SK-N-SH (cell line): ENCODE measurements at regions not wholly inside any gene's neighbourhood (a gene's known extent, or its start where the extent isn't known, plus 50 kb on each side); places are given as distances from the start of the nearest gene placed in this dataset.

Experiments used
- CTCF ChIA-PET: fragments of 300-600, 350-600 bp; formaldehyde crosslinking; extraction: SDS; loops from one replicate; lab custom pipeline; 2021; lab: Yijun Ruan, JAX
- POLR2A ChIA-PET: fragments of 350-600 bp; sonication (Branson Sonifier 250); formaldehyde crosslinking; extraction: SDS; loops from one replicate; lab custom pipeline; 2020; ENCODE audit warnings: antibody characterized with exemption, inconsistent platforms; lab: Yijun Ruan, JAX
- DNase-seq: peaks from one replicate; pipeline ENCODE4 v3.0.0; 2012
- H2AFZ ChIP-seq: fragments of 200-600 bp; sonication (generic); 2 replicates; pipeline ENCODE4 v1.8.1; 2016; ENCODE audit warnings: antibody characterized with exemption, mild to moderate bottlenecking, low read depth
- H3F3A ChIP-seq: fragments of 200-600 bp; sonication (generic); replicated peaks from 2 replicates; pipeline ENCODE3; 2016; ENCODE audit warnings: antibody characterized with exemption, mild to moderate bottlenecking; ENCODE audit not compliant: insufficient read depth
- H3K27ac ChIP-seq, 2 experiments: fragments of 200-500 bp in 1 of 2; fragments of 200-600 bp in 1 of 2; sonication (Bioruptor generic) in 1 of 2; sonication (generic), shearing (Covaris generic) in 1 of 2; 2 replicates each; pipeline versions ENCODE4 v1.5.1 to v1.6.1; 2014 to 2016; ENCODE audit warnings: low read depth in 2 of 2, inconsistent platforms in 1 of 2, low read length in 1 of 2, mild to moderate bottlenecking in 1 of 2, mixed read lengths in 1 of 2
- H3K27me3 ChIP-seq: fragments of 200-600 bp; sonication (generic), shearing (Covaris generic); 2 replicates; pipeline ENCODE4 v1.6.1; 2016; ENCODE audit warnings: mixed run types; ENCODE audit not compliant: insufficient read depth
- H3K36me3 ChIP-seq, 2 experiments: fragments of 200-500 bp in 1 of 2; fragments of 200-600 bp in 1 of 2; sonication (Bioruptor generic) in 1 of 2; sonication (generic) in 1 of 2; replicated peaks in 1 of 2; 2 replicates each; pipeline versions ENCODE3 to v1.5.1; 2014 to 2016; ENCODE audit warnings: low read length in 1 of 2, mild to moderate bottlenecking in 1 of 2; ENCODE audit not compliant: insufficient read depth in 2 of 2, control insufficient read depth in 1 of 2
- H3K4me1 ChIP-seq, 2 experiments: fragments of 200-500 bp in 1 of 2; fragments of 200-600 bp in 1 of 2; sonication (Bioruptor generic) in 1 of 2; sonication (generic), shearing (Covaris generic) in 1 of 2; 2 replicates each; pipeline versions ENCODE4 v1.5.1 to v1.6.1; 2014 to 2016; ENCODE audit warnings: low read depth in 1 of 2, low read length in 1 of 2, mixed run types in 1 of 2; ENCODE audit not compliant: insufficient read depth in 2 of 2, control insufficient read depth in 1 of 2
- H3K4me2 ChIP-seq: fragments of 200-600 bp; sonication (generic), shearing (Covaris generic); 2 replicates; pipeline ENCODE4 v1.6.1; 2017; ENCODE audit warnings: mixed run types
- H3K4me3 ChIP-seq, 2 experiments: fragments of 200-500 bp in 1 of 2; fragments of 200-600 bp in 1 of 2; sonication (Bioruptor generic) in 1 of 2; sonication (generic), shearing (Covaris generic) in 1 of 2; 2 replicates each; pipeline versions ENCODE4 v1.5.1 to v1.8.1; 2014 to 2016; ENCODE audit warnings: low read depth in 2 of 2, inconsistent platforms in 1 of 2, low read length in 1 of 2, mild to moderate bottlenecking in 1 of 2, mixed read lengths in 1 of 2, moderate library complexity in 1 of 2
- H3K79me2 ChIP-seq: fragments of 200-600 bp; sonication (generic); 2 replicates; pipeline ENCODE4 v1.8.1; 2017; ENCODE audit warnings: mild to moderate bottlenecking; ENCODE audit not compliant: insufficient read depth
- H3K9ac ChIP-seq: fragments of 200-600 bp; sonication (generic); 2 replicates; pipeline ENCODE4 v1.6.1; 2017; ENCODE audit warnings: mixed run types
- H3K9me2 ChIP-seq: fragments of 200-600 bp; sonication (generic); 2 replicates; pipeline ENCODE4 v1.6.1; 2017; ENCODE audit warnings: mixed run types
- H3K9me3 ChIP-seq: fragments of 200-600 bp; sonication (generic); 2 replicates; pipeline ENCODE4 v1.6.1; 2017; ENCODE audit warnings: mixed run types, mild to moderate bottlenecking, moderate library complexity
- H4K20me1 ChIP-seq: fragments of 200-600 bp; sonication (generic); 2 replicates; pipeline ENCODE4 v1.6.1; 2017; ENCODE audit warnings: mild to moderate bottlenecking, mixed run types; ENCODE audit not compliant: insufficient read depth
- CHD2 ChIP-seq: fragments of 150-350 bp; IDR thresholded peaks from 2 replicates; pipeline ENCODE4 v1.6.1; 2018; ENCODE audit warnings: low read length; ENCODE audit not compliant: partially characterized antibody
- ELF1 ChIP-seq: IDR thresholded peaks from 2 replicates; pipeline ENCODE4 v1.4.0; 2012
- EP300 ChIP-seq, 2 experiments: IDR thresholded peaks; 2 replicates each; pipeline versions ENCODE4 v1.4.0 to v1.6.1; 2012; ENCODE audit warnings: borderline replicate concordance in 1 of 2, low read depth in 1 of 2, low read length in 1 of 2
- EZH2phosphoT487 ChIP-seq: fragments of 200-600 bp; sonication (generic); IDR thresholded peaks from 2 replicates; pipeline ENCODE4 v1.6.1; 2017; ENCODE audit warnings: low read depth, mixed run types, mild to moderate bottlenecking, antibody characterized with exemption, moderate library complexity, borderline replicate concordance
- FOXJ3 ChIP-seq: sonication (generic); formaldehyde crosslinking; IDR thresholded peaks from 2 replicates; pipeline ENCODE4 v1.5.1; 2020; ENCODE audit warnings: mild to moderate bottlenecking, missing genetic modification reagents
- FOXM1 ChIP-seq: IDR thresholded peaks from 2 replicates; pipeline ENCODE4 v1.4.0; 2012; ENCODE audit warnings: low read depth, mild to moderate bottlenecking
- JUND ChIP-seq: IDR thresholded peaks from 2 replicates; pipeline ENCODE4 v1.4.0; 2012
- MEF2A ChIP-seq: IDR thresholded peaks from 2 replicates; pipeline ENCODE4 v1.4.0; 2012; ENCODE audit warnings: low read depth, borderline replicate concordance
- MXI1 ChIP-seq: IDR thresholded peaks from 2 replicates; pipeline ENCODE4 v1.6.1; 2012; ENCODE audit warnings: mild to moderate bottlenecking, low read depth, low read length, improper control_type of control experiment
- NRF1 ChIP-seq: IDR thresholded peaks from 2 replicates; pipeline ENCODE4 v1.6.1; 2012; ENCODE audit warnings: low read depth, mild to moderate bottlenecking, low read length
- RAD21 ChIP-seq: IDR thresholded peaks from 2 replicates; pipeline ENCODE4 v1.6.1; 2012; ENCODE audit warnings: mild to moderate bottlenecking, low read length
- RCOR1 ChIP-seq: fragments of 150-350 bp; IDR thresholded peaks from 2 replicates; pipeline ENCODE4 v1.6.1; 2017; ENCODE audit warnings: antibody characterized with exemption, low read length
- RFX5 ChIP-seq: IDR thresholded peaks from 2 replicates; pipeline ENCODE4 v1.6.1; 2012; ENCODE audit warnings: mild to moderate bottlenecking, improper control_type of control experiment, low read length
- RXRA ChIP-seq: IDR thresholded peaks from 2 replicates; pipeline ENCODE4 v1.4.0; 2012; ENCODE audit warnings: low read depth, mild to moderate bottlenecking, borderline replicate concordance
- SIN3A ChIP-seq: IDR thresholded peaks from 2 replicates; pipeline ENCODE4 v1.6.1; 2012; ENCODE audit warnings: low read depth, mild to moderate bottlenecking, low read length, moderate library complexity, borderline replicate concordance
- TAF1 ChIP-seq: IDR thresholded peaks from 2 replicates; pipeline ENCODE4 v1.6.1; 2012; ENCODE audit warnings: low read depth, mild to moderate bottlenecking, low read length, moderate library complexity, borderline replicate concordance
- TEAD4 ChIP-seq: IDR thresholded peaks from 2 replicates; pipeline ENCODE4 v1.4.0; 2012; ENCODE audit warnings: mild to moderate bottlenecking, borderline replicate concordance; ENCODE audit not compliant: insufficient read depth
- WGBS: methylation state at CpG from one replicate; pipeline ENCODE4 v1.1.6; 2017; ENCODE audit warnings: low lambda C conversion rate; 5-methylcytosine and 5-hydroxymethylcytosine counted together
- TF ChIP-seq, protein P1 (sequence below): fragments of 150-350 bp; IDR thresholded peaks from 2 replicates; pipeline ENCODE4 v1.6.1; 2016; ENCODE audit warnings: mild to moderate bottlenecking, low read depth, low read length
- TF ChIP-seq, protein P2 (sequence below): IDR thresholded peaks from 2 replicates; pipeline ENCODE4 v1.4.0; 2012; ENCODE audit warnings: low read depth, borderline replicate concordance
- TF ChIP-seq, protein P3 (sequence below): IDR thresholded peaks from 2 replicates; pipeline ENCODE4; 2012
- TF ChIP-seq, protein P4 (sequence below): IDR thresholded peaks from 2 replicates; pipeline ENCODE4 v1.4.0; 2012; ENCODE audit warnings: low read depth, borderline replicate concordance
- TF ChIP-seq, protein P5 (sequence below): IDR thresholded peaks from 2 replicates; pipeline ENCODE4 v1.6.1; 2012; ENCODE audit warnings: mild to moderate bottlenecking, low read depth, low read length, moderate library complexity
- TF ChIP-seq, protein P6 (sequence below): fragments of 200-600 bp; sonication (generic); IDR thresholded peaks from 2 replicates; pipeline ENCODE4 v1.6.1; 2017; ENCODE audit warnings: antibody characterized with exemption, mild to moderate bottlenecking, moderate library complexity

DNA sequence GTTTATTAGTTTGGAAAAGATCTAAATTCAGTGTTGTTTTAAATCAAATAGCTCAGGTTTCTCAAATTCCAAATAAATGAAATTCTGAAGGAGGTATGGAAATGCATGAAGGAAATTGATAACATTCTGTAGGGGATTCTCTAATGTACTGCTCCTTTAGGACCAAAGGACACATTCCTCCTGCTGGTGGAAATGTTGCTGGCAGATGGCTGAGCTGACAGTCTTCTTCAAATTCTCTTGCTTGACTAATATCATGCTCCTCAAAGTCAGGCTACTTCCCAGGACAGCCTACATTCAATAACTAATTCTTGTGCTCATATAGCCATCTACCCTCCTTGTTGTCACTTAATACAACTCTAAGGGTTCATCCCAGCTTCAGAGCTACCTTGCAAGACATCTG lies 1118.5 kb downstream of the PCDH9 start (continued):
- TF ChIP-seq, protein P1, sequence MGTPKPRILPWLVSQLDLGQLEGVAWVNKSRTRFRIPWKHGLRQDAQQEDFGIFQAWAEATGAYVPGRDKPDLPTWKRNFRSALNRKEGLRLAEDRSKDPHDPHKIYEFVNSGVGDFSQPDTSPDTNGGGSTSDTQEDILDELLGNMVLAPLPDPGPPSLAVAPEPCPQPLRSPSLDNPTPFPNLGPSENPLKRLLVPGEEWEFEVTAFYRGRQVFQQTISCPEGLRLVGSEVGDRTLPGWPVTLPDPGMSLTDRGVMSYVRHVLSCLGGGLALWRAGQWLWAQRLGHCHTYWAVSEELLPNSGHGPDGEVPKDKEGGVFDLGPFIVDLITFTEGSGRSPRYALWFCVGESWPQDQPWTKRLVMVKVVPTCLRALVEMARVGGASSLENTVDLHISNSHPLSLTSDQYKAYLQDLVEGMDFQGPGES = no peak
- TF ChIP-seq FOXJ3 (no peak), TEAD4 (no peak), RXRA (no peak)

DNA sequence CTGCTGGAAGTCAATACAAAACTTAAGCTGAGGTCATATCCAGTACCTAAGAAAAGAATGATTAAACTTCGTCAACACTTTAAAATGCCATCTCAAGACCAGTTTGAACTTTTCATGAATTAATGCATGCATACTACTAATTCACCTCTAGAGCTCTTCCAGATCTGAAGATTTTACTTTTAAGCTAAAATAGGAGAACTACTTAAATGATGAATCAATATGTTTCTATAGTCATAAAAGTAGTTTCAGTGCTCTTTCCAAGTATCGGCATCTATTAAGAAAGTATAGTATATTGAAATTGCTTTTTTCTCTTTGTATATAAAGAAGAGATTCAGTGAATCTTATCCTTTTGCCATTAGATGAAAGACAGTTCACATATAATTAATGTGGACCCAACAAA lies 1123.9 kb downstream of the PCDH9 start:
- Histone ChIP-seq H3K79me2 (no peaks in the 10 kb centered on the region), H3K9me2 (no peaks in the 10 kb centered on the region), H4K20me1 (no peaks in the 10 kb centered on the region), H2AFZ (no peak overlapping the region), H3K4me3 (no peak overlapping the region), H3K9ac (no peak overlapping the region), H3K27me3 (no peaks in the 10 kb centered on the region), H3K36me3 (no peaks in the 10 kb centered on the region), H3K27ac (no peak overlapping the region), H3K4me2 (no peak overlapping the region), H3F3A (no peaks in the 10 kb centered on the region), H3K4me1 (peaks cover 0 to 4% of the 10 kb centered on the region in 2 experiments; a peak in 2 of 4 replicates), H3K9me3 (no peaks in the 10 kb centered on the region)
- CTCF ChIA-PET = no interaction called here
- POLR2A ChIA-PET = no interaction called here
- no peak for TF ChIP-seq RCOR1
- TF ChIP-seq MEF2A = no peak
- TF ChIP-seq EZH2phosphoT487 = no peak
- TF ChIP-seq, protein P2, sequence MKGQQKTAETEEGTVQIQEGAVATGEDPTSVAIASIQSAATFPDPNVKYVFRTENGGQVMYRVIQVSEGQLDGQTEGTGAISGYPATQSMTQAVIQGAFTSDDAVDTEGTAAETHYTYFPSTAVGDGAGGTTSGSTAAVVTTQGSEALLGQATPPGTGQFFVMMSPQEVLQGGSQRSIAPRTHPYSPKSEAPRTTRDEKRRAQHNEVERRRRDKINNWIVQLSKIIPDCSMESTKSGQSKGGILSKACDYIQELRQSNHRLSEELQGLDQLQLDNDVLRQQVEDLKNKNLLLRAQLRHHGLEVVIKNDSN = no peak
- TF ChIP-seq RFX5 = no peak
- no peak for TF ChIP-seq FOXM1
- TF ChIP-seq ELF1 = no peak
- TF ChIP-seq, protein P3, sequence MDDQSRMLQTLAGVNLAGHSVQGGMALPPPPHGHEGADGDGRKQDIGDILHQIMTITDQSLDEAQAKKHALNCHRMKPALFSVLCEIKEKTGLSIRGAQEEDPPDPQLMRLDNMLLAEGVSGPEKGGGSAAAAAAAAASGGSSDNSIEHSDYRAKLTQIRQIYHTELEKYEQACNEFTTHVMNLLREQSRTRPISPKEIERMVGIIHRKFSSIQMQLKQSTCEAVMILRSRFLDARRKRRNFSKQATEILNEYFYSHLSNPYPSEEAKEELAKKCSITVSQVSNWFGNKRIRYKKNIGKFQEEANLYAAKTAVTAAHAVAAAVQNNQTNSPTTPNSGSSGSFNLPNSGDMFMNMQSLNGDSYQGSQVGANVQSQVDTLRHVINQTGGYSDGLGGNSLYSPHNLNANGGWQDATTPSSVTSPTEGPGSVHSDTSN = no peak
- TF ChIP-seq, protein P4, sequence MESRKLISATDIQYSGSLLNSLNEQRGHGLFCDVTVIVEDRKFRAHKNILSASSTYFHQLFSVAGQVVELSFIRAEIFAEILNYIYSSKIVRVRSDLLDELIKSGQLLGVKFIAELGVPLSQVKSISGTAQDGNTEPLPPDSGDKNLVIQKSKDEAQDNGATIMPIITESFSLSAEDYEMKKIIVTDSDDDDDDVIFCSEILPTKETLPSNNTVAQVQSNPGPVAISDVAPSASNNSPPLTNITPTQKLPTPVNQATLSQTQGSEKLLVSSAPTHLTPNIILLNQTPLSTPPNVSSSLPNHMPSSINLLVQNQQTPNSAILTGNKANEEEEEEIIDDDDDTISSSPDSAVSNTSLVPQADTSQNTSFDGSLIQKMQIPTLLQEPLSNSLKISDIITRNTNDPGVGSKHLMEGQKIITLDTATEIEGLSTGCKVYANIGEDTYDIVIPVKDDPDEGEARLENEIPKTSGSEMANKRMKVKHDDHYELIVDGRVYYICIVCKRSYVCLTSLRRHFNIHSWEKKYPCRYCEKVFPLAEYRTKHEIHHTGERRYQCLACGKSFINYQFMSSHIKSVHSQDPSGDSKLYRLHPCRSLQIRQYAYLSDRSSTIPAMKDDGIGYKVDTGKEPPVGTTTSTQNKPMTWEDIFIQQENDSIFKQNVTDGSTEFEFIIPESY = no peak
- no peak for TF ChIP-seq MXI1
- no peak for TF ChIP-seq TEAD4
- no peak for TF ChIP-seq SIN3A
- TF ChIP-seq NRF1 = no peak
- no peak for TF ChIP-seq EP300 (IDR thresholded peaks at IDR 0.05; ENCODE audit: borderline replicate concordance in 1 of 2, low read depth in 1 of 2, low read length in 1 of 2)
- TF ChIP-seq, protein P5, sequence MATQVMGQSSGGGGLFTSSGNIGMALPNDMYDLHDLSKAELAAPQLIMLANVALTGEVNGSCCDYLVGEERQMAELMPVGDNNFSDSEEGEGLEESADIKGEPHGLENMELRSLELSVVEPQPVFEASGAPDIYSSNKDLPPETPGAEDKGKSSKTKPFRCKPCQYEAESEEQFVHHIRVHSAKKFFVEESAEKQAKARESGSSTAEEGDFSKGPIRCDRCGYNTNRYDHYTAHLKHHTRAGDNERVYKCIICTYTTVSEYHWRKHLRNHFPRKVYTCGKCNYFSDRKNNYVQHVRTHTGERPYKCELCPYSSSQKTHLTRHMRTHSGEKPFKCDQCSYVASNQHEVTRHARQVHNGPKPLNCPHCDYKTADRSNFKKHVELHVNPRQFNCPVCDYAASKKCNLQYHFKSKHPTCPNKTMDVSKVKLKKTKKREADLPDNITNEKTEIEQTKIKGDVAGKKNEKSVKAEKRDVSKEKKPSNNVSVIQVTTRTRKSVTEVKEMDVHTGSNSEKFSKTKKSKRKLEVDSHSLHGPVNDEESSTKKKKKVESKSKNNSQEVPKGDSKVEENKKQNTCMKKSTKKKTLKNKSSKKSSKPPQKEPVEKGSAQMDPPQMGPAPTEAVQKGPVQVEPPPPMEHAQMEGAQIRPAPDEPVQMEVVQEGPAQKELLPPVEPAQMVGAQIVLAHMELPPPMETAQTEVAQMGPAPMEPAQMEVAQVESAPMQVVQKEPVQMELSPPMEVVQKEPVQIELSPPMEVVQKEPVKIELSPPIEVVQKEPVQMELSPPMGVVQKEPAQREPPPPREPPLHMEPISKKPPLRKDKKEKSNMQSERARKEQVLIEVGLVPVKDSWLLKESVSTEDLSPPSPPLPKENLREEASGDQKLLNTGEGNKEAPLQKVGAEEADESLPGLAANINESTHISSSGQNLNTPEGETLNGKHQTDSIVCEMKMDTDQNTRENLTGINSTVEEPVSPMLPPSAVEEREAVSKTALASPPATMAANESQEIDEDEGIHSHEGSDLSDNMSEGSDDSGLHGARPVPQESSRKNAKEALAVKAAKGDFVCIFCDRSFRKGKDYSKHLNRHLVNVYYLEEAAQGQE = no peak
- TF ChIP-seq TAF1 = no peak
- no peak for TF ChIP-seq CHD2
- TF ChIP-seq RAD21 = no peak
- TF ChIP-seq, protein P6, sequence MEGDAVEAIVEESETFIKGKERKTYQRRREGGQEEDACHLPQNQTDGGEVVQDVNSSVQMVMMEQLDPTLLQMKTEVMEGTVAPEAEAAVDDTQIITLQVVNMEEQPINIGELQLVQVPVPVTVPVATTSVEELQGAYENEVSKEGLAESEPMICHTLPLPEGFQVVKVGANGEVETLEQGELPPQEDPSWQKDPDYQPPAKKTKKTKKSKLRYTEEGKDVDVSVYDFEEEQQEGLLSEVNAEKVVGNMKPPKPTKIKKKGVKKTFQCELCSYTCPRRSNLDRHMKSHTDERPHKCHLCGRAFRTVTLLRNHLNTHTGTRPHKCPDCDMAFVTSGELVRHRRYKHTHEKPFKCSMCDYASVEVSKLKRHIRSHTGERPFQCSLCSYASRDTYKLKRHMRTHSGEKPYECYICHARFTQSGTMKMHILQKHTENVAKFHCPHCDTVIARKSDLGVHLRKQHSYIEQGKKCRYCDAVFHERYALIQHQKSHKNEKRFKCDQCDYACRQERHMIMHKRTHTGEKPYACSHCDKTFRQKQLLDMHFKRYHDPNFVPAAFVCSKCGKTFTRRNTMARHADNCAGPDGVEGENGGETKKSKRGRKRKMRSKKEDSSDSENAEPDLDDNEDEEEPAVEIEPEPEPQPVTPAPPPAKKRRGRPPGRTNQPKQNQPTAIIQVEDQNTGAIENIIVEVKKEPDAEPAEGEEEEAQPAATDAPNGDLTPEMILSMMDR = no peak
- no peak for TF ChIP-seq JUND
- 95% methylated on average over 2 of the region's 2 CpGs for WGBS
- DNase-seq = no peak
